Effector CD4-positive, alpha-beta T cell (primary cell): ENCODE measurements at regions not wholly inside any gene's neighbourhood (a gene's known extent, or its start where the extent isn't known, plus 50 kb on each side); places are given as distances from the start of the nearest gene placed in this dataset.

Experiments
- DNase-seq: peaks from one replicate; pipeline ENCODE4 v3.0.0-alpha.2; 2020

DNA sequence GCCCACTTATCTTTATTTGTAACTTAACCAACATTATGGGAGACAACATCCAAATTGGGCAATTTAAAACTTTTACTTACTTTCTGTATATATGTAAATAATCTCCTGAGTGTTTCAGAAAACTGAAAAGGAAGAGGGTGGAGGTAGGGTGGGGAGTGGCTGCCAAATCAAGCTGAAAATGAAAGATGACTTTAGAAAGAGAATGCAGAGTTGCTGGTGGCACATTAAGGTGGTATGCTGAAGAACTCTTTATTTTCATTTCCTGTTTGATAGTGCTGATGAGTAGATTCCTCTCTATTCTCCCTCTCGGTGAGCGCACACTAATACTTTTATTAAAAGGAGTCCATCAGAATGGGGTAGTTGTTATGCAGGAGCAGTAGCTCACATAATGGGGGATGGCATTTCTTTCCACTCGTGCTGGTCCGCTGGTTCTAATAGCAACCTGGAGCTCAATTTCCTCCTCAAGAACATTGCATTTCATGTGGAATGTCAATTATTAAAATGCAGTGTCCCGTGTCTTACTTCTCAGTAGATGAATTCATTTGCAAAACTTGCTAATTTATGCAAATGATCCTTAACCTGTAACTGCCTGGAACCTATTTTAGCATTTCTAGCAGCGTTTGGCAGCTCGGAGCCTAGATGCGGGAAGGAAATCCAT, 466.9 kb upstream of the HNRNPA3 start:
- no peak for DNase-seq

DNA sequence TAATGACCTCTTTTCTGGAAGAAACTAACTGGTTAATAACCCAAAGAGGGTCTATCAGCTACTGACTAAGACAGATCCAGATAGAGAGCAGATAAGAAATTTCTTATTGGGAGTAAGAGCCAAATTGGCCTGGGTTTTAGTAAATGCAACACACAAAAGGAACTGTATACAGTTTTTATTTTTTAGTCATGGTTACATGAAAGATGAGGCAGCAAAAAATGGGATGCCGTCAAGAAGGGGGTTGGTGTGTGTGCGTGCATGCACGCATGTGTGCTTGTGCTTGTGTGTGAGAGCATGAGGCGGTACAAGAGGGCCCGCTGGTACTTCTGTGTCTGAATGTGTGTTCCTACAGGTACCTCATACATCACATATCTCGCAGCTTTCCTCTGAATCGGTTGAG, 466.2 kb upstream of the HNRNPA3 start:
- DNase-seq = no peak

DNA sequence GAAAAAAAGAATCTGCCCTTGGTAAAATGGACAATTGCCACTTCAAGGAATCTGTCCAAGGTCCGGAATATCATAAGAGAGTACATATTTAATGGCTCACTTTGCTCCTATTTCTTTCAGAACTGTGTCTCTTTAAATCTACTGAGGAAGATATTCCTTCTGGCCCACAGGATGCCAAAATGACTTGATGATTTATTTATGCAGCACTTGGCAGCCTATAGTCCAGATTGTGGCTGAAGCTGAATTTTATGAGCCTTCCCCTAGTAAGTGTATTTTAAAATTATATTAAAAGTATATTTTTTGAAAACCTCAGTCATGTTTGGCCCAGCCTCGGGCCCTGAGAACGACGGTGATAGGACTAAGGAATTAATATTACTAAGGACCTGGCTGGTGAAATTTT, 465.1 kb upstream of the HNRNPA3 start:
- DNase-seq = no peak

DNA sequence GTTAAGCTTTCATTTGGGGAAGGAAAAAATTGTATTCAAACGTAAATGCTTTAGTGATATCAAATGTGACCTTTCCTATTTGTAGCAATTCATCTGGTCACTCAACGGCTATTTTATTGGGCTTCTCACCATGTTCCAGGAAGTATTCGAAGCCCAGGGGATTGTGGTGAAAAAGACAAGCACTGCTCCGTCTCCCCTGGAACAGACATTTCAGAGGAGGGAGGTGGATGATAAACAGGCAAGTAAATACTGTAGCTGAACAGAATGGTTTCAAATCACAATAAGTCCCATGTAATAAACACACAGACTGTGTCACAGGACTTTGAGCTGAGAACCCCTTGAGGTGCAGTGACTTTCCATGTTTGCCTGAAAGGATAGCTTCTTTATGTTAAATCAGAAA, 464.7 kb upstream of the HNRNPA3 start:
- DNase-seq = no peak

DNA sequence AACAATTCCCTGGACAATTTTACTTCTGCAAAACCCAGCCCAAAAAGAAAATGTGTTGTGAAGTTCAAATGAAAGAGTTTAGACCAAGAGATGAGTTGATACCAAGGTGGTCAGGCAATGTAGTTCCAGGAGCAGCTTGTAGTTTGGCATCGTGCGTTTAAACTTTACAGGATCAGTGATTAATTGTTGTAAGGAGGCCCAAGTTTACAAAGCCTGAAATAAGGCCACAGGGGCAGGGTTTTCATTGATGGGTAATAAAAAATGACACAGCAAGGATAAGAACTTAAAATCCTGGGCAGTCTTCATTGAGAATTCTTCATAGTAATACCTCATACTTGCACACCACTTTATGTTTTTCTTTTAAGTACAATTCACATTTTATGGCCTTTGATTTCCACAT, 463.9 kb upstream of the HNRNPA3 start:
- no peak for DNase-seq

DNA sequence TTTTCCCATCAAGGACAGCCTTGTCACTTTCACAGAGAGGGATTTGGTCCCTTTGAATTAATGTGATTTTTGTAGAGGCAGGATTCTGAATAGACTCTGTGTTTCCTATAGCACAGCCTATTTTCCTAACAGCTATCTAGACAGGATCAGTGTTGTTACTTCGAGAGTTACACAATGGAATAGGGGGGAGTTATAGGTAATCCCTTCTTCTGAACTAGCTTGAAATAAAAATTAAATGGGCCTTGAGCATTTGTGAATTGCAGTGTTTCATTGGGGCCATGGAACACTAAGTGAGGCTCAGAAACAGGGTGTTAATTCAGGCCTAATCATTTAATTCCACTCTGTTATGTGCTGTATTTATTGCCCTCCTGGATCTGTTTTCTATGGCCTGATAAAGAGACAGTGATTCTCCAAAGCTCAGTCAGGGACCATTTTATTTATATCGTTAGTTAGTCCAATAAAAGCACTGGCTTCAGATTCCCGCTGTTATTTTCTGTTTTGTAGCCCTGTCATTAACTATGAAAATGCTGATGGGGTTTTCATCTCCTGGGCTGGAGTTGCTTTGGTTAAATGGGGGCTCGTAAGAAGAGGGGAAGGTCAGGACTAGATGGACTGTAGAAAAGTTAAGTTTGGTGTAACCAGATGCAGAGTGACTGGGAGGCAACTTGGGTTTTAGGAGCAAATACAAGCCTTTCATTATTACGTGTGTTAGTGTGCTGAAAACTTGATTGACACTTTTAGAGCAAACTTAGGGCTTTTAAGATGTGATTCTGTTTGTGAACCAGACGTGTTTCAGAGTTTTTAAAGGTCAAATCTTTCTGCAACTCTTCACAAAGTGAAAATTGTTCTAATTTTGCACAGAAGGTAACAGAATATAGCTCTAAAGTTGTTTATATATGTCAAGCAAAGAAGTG, 461.0 kb upstream of the HNRNPA3 start:
- DNase-seq = no peak

DNA sequence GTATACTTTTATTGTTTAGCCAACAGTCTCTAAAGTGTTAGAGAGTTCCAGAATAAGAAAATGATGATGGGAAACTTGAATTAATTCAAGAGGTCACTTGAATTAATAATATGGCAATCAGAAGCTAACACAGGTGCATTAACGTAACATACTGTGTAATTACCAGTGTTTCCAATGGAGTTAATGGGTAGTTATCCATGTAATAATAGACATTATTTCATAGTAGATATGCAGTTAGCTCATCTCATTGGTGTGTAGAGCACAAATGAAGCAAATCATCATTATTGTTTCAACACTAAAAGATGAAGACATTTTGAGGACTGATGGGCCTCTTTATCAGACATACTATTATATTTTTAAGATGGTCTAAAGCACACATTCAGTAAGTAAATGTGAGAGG, 460.3 kb upstream of the HNRNPA3 start:
- DNase-seq = no peak

DNA sequence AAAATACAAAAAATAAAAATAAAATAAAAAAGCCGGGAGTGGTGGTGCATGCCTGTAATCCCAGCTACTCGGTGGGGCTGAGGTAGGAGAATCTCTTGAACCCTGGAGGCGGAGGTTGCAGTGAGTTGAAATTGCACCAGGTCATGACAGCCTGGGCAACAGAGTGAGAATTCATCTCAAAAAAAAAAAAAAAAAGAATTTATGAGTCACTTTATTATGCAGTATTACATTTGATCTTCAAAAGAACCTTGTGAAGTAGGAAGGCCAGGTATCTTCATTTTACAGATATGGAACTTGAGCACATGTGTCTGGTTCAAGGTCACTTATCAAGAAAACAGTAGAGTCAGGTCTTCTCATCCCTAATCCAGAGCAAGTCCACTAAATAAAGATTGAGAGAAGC, 459.4 kb upstream of the HNRNPA3 start:
- no peak for DNase-seq

DNA sequence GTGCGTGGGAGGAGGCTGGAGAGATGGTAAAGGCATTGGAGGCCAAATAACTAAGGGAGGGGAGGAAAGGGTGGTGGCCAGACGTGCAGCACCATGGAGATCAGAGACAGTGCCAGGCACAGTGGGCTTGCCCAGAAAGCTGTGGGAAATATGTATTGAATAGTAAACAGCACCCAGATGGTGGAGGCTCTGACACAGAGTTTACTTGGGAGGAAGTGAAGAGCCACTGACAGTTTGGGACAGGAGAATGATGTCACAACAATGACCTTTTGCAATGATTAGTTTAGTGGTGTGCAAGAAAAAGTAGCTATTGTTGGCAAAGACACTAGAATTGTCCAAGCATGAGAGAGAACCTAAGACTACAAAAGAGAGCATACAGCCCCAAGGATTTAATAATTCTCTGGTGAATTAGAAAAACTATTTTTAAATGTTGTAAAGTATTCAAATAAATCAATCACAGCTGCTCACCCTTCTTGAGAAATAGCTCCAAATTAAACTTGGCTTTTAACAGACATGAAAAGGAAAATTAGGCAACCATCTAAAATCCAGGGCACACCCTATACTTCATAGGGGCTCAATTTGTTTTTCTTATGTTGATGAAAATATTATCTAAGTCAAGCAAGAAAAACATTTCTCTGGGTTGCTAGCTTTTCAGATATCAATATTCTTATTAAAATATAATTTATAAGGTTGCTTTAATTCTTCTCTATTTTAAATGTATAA, 458.7 kb upstream of the HNRNPA3 start:
- no peak for DNase-seq

DNA sequence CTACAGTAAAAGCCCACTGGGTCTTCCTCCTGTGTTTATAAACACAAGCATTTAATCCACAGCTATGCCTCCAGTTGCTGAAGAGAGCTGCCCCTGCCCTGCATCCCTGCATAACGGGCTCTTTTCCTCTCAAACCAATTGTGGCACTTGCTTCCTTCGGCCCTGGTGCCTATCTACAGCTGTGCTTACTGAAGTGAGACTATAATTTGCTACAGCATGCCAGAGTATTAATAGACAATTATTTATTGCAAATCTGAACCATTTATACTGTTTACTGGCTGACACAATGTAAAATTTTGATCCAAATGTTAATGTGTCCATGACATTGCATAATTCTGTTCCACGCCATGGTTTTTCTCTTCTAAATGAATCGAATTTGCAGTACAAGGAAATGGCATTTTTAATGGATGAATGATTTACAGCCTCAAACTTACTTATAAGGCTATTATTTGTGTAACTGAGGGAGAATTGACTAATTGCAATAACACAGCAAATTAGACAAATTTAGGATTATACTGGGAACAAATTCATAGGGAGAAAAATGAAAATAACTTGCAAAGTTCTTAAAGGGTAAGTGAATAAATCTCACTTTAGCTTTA, 457.0 kb upstream of the HNRNPA3 start:
- no peak for DNase-seq

DNA sequence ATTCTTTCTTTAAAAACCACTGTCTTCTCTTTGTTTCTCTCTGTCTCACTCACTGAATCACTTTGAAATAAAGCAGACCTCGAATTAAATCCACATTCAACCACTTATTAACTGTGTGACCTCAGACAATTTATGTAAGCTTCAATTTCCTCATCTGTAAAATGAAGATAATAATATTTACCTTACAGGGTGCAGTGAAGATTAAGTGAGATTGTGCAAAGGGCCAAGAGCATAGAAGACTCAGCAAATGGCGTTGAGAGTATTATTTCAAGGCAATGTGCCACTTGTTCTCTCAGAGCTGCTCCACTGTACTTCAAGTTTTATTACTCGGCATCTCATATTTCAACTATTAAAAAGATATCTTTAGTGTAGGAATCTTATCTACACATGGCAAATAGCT, 454.2 kb upstream of the HNRNPA3 start:
- DNase-seq = no peak

DNA sequence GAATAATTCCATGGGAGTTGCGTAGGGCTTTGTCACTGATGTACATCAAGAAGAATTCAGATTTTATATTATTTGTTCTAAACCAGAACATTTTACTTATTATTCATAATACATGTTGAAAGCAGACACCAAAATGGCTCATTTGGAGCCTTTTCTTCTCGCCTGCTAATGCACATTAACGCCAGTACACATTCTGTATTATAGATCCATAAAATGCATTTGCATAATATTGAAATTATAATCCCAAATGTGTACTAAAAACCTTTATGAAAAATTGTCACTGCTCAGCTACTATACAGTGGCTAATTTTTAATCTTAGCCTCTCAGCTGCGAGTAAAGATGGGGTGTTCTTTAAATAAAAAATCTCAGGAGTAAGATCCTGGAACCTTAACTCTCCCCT, 452.2 kb upstream of the HNRNPA3 start:
- DNase-seq = no peak

DNA sequence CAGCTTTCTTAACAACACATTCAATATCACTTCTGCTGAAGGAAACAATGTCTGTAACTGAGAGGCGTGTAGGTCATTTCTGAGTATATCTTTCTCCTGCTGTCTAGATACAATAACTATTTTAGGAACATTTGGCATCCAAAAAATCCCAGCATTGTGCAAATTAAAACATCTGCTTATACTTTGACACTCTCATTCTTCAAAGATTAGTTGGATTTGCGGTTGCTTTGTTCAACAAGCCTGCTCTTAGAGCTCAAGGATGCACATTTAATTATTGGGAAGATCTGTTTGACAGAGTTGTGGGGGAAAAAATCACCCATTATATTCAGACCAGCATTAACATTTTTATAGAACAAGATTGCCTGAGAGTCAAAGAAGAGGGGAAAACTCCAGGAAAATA, 449.5 kb upstream of the HNRNPA3 start:
- DNase-seq = no peak

DNA sequence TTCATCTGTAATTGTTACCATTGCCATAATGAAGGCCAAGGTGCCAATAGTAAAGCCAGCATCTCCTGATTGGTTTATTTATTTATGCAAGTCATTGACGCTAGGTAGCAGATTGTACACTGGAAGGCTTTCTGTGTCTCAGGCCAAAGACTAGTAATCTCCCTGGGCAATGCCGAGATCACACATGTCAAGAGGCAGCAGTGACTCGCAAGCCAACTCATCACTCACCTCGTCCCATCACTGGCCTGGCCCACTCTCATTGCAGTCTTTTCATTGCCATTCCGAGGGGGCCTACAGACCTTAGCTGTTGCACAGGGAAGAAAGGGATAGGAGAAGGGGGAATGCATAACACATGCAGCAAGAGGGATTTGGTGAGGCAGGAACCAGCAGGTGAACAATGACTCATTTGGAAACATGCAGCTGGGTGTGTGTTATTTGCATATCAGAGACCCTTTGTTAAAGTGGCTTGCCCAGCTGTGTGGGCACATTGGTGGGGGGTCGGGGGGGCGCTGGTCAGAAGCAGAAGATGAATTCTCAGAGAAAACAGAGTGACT, 448.7 kb upstream of the HNRNPA3 start:
- DNase-seq = no peak

DNA sequence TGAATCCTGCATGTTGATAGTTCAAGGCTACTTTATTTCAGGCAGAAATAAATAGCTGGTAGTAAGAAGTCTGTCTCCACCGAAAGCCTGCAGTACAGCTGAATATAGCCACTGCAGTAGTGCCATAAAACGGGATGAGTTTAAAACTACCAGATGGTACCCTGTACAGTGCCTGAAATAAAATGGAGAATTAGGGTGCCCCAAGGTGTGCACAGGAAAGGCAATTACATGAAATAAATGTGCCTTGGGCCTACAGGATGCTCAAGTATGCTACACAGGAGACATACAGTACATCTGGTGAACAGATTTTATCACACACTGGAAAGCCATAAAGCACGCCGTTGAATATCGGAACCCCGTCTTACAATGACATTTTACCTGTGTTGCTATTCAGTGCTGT, 447.7 kb upstream of the HNRNPA3 start:
- DNase-seq = no peak

DNA sequence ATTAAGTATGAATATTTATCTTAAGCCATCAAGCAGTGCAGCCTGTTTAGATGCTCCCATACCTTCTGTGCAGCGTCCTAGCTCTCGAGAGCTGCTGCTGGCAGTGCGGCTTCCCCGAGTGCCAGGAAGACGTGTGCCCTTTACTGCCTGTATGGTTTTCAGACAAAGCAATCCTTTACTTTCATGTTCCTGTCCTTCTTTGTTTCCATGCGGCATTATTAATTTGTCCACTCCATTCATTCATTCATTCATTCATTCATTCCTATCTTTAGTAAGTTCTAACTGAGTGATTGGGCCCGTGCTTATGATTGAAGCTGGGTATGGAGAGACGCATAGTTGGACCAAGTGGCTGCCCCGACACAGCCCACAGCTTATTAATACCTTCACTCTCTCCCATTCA, 446.6 kb upstream of the HNRNPA3 start:
- DNase-seq = no peak

DNA sequence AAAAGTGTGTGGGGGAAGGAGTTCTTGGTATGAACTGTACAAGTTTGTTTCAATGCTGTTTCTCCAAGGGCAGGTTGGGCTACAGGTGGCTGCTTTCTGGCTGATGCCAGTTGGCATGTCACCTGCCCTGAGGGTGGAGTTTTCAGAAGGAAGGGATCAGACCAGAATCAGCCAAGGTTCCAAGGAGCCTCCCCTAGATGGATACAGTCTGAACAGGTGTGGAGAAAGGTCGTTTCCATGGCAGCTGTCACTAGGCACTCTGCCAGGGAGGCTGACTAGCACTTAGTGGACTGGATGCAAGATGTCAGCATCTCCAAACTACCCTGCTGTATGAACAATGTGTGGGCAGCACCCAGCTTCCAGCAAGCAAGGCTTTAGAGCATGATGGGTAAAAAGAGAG, 444.4 kb upstream of the HNRNPA3 start:
- DNase-seq = no peak

DNA sequence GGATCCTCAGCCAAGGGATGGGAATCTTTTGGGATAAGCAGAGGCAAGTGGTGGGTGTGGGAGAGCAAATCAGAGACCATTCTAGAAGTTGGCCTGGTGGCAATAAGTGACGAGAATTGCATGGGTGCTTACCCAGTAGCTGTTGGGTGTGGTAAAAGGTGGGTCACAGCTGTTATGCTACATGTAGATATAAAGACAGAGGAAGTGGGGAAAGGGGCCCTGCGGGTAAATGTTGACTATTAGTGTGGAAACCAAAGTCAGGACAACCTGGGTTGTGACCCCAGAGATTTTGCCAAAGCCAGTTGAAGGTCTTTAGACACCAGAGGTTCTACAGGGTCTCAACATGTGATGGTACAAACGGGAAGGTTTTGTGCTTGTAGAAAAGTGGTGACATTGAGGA, 443.6 kb upstream of the HNRNPA3 start:
- no peak for DNase-seq

DNA sequence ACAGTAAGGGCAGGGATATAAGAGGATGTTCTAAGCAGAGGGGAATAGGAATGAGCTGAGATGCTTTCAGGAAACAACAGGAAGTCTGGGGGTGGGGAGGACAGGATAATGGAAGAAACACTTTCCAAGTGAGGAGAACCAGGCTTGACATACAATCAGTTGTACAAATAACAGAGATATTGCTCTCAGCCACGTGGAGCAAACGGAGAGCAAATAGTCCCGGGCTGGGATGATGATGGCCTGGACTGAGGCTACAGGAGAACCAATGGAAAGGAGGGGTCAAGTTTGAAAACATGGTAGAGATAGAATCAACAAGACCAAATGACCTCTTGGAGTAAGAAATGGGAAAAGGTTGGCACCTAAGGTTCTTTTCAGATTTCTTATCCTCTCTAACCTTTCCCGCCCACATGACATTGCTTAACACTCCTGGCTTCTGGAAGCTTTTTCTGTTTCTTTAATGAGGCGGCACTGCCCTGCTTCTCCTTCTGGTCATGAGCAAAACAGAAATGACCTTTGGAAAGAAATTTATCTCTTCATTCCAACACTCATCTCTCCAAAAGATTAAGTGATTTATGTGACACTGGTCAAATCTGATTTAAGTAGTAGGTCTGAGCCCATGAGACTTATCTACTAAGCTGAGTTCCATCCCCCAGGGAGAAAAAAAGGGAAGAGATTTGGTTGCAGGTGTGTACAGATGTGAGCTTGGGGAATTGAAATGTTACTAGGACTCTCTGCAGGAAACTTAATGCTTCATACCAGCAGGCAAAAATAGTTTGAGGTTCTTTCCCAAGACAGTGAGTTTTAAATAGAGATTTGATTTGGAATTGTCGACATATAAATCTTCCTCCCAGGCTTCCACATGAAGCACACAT, 442.9 kb upstream of the HNRNPA3 start:
- DNase-seq = no peak

DNA sequence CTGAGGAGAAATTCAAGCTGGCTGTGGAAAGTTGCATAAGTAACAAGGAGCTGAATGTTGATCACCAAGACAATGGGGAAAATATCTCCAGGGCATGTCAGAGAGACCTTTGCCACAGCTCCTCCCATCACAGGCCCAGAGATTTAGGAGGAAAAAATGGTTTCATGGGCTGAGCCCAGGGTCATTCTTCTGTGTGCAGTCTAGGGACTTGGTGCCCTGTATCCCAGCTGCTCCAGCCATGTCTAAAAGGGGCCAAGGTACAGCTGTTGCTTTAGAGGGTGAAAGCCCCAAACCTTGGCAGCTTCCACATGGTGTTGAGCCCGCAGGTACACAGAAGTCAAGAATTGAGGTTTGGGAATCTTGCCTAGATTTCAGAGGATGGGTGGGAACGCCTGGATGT, 439.8 kb upstream of the HNRNPA3 start:
- no peak for DNase-seq

DNA sequence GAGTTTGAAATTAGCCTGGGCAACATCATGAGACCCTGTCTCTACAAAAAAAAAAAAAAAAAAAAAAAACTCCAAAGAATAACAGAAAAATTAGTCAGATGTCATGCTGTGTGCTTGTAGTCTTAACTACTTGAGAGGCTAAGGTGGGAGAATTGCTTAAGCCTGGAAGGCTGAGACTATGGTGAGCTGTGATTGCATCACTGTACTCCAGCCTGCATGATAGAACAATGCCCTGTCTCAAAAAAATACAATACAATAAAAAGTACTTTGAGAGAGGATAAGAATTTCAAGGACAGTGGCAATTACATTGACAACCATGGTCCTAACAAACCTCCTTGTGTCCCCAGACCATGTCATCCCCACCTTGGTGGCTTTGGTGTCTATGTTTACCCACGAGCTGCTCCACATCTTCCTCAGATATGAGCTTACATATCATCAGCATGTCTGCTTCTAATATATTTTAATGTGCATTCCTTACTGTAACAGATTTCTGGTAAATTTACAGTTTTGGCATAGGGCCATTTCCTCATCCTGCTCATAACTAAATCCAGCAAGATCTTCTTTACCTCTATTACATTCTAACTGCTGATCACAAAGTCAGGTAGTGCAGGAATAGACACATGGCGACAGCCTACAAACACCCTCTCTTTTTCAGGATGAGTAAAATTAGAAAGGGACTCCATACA, 437.7 kb upstream of the HNRNPA3 start:
- no peak for DNase-seq
